ENCODE measurements at regions not wholly inside any gene's neighbourhood (a gene's known extent, or its start where the extent isn't known, plus 50 kb on each side); places are given as distances from the start of the nearest gene placed in this dataset.

DNA sequence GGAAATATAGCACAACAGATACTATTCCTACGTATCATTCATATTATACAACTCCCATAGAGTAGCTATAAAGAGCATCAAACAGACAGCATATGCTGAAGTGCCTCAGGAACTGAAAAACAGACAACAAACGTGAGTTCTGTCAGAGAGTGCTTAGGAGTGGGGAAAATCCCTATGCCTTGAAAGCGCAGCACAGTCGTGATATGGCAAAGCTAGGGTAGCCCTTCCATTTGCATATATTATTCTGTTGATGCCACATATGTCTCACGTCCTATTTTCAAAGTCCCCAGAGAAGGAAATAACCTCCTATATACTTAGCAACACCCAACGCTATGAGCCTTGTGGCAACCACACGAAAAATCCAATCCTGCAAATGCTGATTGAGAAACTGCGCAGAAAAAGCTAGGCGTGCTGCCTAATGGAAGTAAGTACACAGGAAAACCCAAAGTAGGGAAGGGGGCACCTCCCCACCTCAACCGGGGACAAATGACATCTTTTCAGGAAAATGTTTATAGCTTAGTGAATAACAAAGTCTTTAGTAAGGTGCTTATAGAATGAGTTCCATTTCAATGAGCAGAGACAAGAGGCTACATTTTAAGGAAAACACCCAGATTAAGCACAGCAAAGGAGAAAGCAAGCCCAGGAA is 105.1 kb downstream of the MED10 start:
- no peak for DNase-seq (ENCODE audit: low read depth in 1 of 2, low spot score in 1 of 2)
- TF ChIP-seq GABPA (IDR thresholded peaks at IDR 0.05; ENCODE audit: low read depth) (no peak), POLR2AphosphoS5 (IDR thresholded peaks at IDR 0.05; ENCODE audit: low read depth) (no peak), REST (IDR thresholded peaks at IDR 0.05; ENCODE audit: insufficient replicate concordance, low read depth) (no peak), SPI1 (IDR thresholded peaks at IDR 0.05; ENCODE audit: borderline replicate concordance, low read depth) (no peak)
- Histone ChIP-seq H3K27ac (replicated peaks) (no peak overlapping the region), H3K4me3 (replicated peaks; ENCODE audit: insufficient read depth, low read length) (no peak overlapping the region), H3K27me3 (ENCODE audit: insufficient read depth, poor library complexity, severe bottlenecking) (no peaks in the 10 kb centered on the region)

DNA sequence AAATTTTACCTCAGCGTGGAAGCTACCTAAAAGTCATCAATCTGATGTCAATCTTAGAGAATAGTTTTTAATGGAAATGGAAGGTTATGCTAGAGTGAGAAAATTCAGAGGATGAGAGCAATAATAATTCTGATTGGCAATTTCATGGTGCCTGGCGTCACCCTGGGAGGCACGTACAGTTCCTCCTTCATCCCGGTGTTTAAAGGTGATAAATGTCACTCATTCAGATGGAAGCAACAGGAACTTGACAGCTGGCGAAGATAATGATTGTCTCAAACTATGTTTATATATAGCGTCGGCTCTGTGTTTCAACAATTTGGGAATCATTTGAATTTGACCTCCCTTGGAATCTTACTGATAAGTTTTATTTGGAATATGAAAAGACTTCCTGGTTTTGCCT is 108.4 kb downstream of the MED10 start:
- TF ChIP-seq REST (IDR thresholded peaks at IDR 0.05; ENCODE audit: insufficient replicate concordance, low read depth) (no peak), GABPA (IDR thresholded peaks at IDR 0.05; ENCODE audit: low read depth) (no peak), CTCF (IDR thresholded peaks at IDR 0.05; ENCODE audit: insufficient read depth, low read length) (no peak), POLR2AphosphoS5 (IDR thresholded peaks at IDR 0.05; ENCODE audit: low read depth) (no peak), SPI1 (IDR thresholded peaks at IDR 0.05; ENCODE audit: borderline replicate concordance, low read depth) (no peak)
- DNase-seq (ENCODE audit: low read depth in 1 of 2, low spot score in 1 of 2), result no peak
- H3K27ac ChIP-seq (replicated peaks), result no peak overlapping the region
- no peak overlapping the region for H3K4me3 ChIP-seq (replicated peaks; ENCODE audit: insufficient read depth, low read length)
- H3K27me3 ChIP-seq (ENCODE audit: insufficient read depth, poor library complexity, severe bottlenecking), result no peaks in the 10 kb centered on the region

GRCh38 chr5:6266671-6267197 is 111.6 kb downstream of the MED10 start:
- Histone ChIP-seq H3K27me3 (ENCODE audit: insufficient read depth, poor library complexity, severe bottlenecking) (no peaks in the 10 kb centered on the region), H3K4me3 (replicated peaks; ENCODE audit: insufficient read depth, low read length) (no peak overlapping the region), H3K27ac (replicated peaks) (no peak overlapping the region)
- no peak for TF ChIP-seq GABPA (IDR thresholded peaks at IDR 0.05; ENCODE audit: low read depth)
- TF ChIP-seq CTCF (IDR thresholded peaks at IDR 0.05; ENCODE audit: insufficient read depth, low read length), result no peak
- no peak for TF ChIP-seq POLR2AphosphoS5 (IDR thresholded peaks at IDR 0.05; ENCODE audit: low read depth)
- no peak for DNase-seq (ENCODE audit: low read depth in 1 of 2, low spot score in 1 of 2)

- H3K27ac ChIP-seq (replicated peaks), result no peak overlapping the region
- DNase-seq (ENCODE audit: low read depth in 1 of 2, low spot score in 1 of 2), result no peak
- no peak overlapping the region for H3K4me3 ChIP-seq (replicated peaks; ENCODE audit: insufficient read depth, low read length)
- no peak for TF ChIP-seq SPI1 (IDR thresholded peaks at IDR 0.05; ENCODE audit: borderline replicate concordance, low read depth)
- TF ChIP-seq REST (IDR thresholded peaks at IDR 0.05; ENCODE audit: insufficient replicate concordance, low read depth), result no peak
- no peak for TF ChIP-seq POLR2AphosphoS5 (IDR thresholded peaks at IDR 0.05; ENCODE audit: low read depth)
- no peak for TF ChIP-seq GABPA (IDR thresholded peaks at IDR 0.05; ENCODE audit: low read depth)
- TF ChIP-seq CTCF (IDR thresholded peaks at IDR 0.05; ENCODE audit: insufficient read depth, low read length), result no peak
- H3K27me3 ChIP-seq (ENCODE audit: insufficient read depth, poor library complexity, severe bottlenecking), result no peaks in the 10 kb centered on the region
Observed at GRCh38 chr5:6264394-6264793, 114.0 kb downstream of the MED10 start.

Data from HL-60 (cell line).